NOMO-1 treated with dmso at 0.1 percent for 144 hours (cell line): ENCODE measurements at regions not wholly inside any gene's neighbourhood (a gene's known extent, or its start where the extent isn't known, plus 50 kb on each side); places are given as distances from the start of the nearest gene placed in this dataset.
"Not testable (repeated sequence)": the region's sequence is repeated elsewhere in the genome, so short reads cannot be mapped to it uniquely, and the experiment has no call there.

Experiments
- DNase-seq: peaks from one replicate; lab custom pipeline; 2025; ENCODE audit not compliant: unreplicated experiment; lab: John Stamatoyannopoulos, UW

- no peak for DNase-seq
Observed at GRCh38 chr2:13968811-13969210, 663.7 kb upstream of the LRATD1 start.

- DNase-seq, result no peak
Observed at GRCh38 chr2:13986119-13986720, 646.3 kb upstream of the LRATD1 start.

- no peak for DNase-seq
Observed at GRCh38 chr2:13996527-13996926, 636.0 kb upstream of the LRATD1 start.

GRCh38 chr2:14011190-14011589, 621.3 kb upstream of the LRATD1 start:
- no peak for DNase-seq

GRCh38 chr2:14015113-14015630, 617.3 kb upstream of the LRATD1 start:
- DNase-seq, result no peak

GRCh38 chr2:14016289-14016955, 616.1 kb upstream of the LRATD1 start:
- no peak for DNase-seq

GRCh38 chr2:14018620-14019019, 613.9 kb upstream of the LRATD1 start:
- no peak for DNase-seq

GRCh38 chr2:14023558-14023957, 609.0 kb upstream of the LRATD1 start:
- no peak for DNase-seq

- no peak for DNase-seq
Observed at GRCh38 chr2:14039134-14039533, 593.4 kb upstream of the LRATD1 start.

GRCh38 chr2:14047491-14047890, 585.0 kb upstream of the LRATD1 start:
- no peak for DNase-seq

GRCh38 chr2:14051401-14051800, 581.1 kb upstream of the LRATD1 start:
- no peak for DNase-seq

GRCh38 chr2:14053105-14053504, 579.4 kb upstream of the LRATD1 start:
- no peak for DNase-seq

GRCh38 chr2:14064346-14064745, 568.2 kb upstream of the LRATD1 start:
- no peak for DNase-seq

- no peak for DNase-seq
Observed at GRCh38 chr2:14072338-14072737, 560.2 kb upstream of the LRATD1 start.

GRCh38 chr2:14074691-14075090, 557.8 kb upstream of the LRATD1 start:
- no peak for DNase-seq

GRCh38 chr2:14079576-14079975, 552.9 kb upstream of the LRATD1 start:
- no peak for DNase-seq

- no peak for DNase-seq
Observed at GRCh38 chr2:14081521-14081920, 551.0 kb upstream of the LRATD1 start.

- no peak for DNase-seq
Observed at GRCh38 chr2:14082640-14083039, 549.9 kb upstream of the LRATD1 start.

GRCh38 chr2:14094592-14094991, 537.9 kb upstream of the LRATD1 start:
- no peak for DNase-seq

GRCh38 chr2:14099101-14099500, 533.4 kb upstream of the LRATD1 start:
- DNase-seq, result not testable (repeated sequence)

- DNase-seq, result no peak
Observed at GRCh38 chr2:14114275-14114674, 518.2 kb upstream of the LRATD1 start.

- no peak for DNase-seq
Observed at GRCh38 chr2:14120376-14120775, 512.1 kb upstream of the LRATD1 start.
